ENCODE measurements at regions not wholly inside any gene's neighbourhood (a gene's known extent, or its start where the extent isn't known, plus 50 kb on each side); places are given as distances from the start of the nearest gene placed in this dataset.

DNA sequence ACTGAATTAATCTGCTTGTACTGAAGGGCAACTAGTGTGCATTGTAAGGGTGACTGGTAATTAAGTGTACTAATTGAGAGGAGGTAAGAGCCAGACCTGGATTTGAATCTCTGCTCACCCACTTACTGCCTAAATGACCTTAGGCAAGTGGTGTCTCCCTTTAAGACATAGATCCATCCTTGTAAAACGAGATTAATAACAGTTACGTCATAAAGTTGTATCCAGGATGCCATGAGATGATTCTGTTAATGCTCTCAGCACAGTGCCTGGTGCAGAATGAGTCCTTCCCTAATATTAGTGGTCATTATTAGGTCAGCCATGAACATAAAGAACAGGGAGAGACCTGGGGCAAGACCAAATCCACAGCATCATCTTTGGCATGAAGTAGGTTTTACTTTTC lies 470.1 kb downstream of the MAFB start:
- TF ChIP-seq, protein P1, sequence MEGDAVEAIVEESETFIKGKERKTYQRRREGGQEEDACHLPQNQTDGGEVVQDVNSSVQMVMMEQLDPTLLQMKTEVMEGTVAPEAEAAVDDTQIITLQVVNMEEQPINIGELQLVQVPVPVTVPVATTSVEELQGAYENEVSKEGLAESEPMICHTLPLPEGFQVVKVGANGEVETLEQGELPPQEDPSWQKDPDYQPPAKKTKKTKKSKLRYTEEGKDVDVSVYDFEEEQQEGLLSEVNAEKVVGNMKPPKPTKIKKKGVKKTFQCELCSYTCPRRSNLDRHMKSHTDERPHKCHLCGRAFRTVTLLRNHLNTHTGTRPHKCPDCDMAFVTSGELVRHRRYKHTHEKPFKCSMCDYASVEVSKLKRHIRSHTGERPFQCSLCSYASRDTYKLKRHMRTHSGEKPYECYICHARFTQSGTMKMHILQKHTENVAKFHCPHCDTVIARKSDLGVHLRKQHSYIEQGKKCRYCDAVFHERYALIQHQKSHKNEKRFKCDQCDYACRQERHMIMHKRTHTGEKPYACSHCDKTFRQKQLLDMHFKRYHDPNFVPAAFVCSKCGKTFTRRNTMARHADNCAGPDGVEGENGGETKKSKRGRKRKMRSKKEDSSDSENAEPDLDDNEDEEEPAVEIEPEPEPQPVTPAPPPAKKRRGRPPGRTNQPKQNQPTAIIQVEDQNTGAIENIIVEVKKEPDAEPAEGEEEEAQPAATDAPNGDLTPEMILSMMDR (IDR thresholded peaks at IDR 0.05; ENCODE audit: insufficient read depth, low read length): no peak
- TF ChIP-seq REST (IDR thresholded peaks at IDR 0.05; ENCODE audit: insufficient replicate concordance, low read depth): no peak
